ENCODE measurements at regions not wholly inside any gene's neighbourhood (a gene's known extent, or its start where the extent isn't known, plus 50 kb on each side); places are given as distances from the start of the nearest gene placed in this dataset.

DNA sequence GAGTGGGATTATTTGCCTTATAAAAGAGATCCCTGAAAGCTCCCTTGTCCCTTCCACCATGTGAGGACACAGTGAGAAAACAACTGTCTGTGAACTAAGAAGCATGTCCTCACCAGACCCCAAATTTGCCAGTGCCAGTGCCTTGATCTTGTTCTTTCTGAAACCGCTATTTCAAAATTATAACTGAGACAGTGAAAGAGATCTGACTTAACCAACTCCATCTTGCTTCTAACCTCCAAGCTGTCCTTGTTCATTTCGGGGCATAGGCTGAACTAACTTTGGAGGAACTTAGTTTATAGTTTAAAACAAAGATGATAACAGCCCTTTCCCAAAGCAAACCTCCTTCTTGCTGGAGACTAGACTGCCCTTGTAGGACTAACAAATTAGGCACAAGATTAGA, 563.9 kb downstream of the ADCYAP1 start:
- no peak overlapping the region for H3K4me3 ChIP-seq (ENCODE audit: low read depth, low read length)
- TF ChIP-seq CTCF (IDR thresholded peaks at IDR 0.05; ENCODE audit: borderline replicate concordance, insufficient read depth, low read depth, low read length), result no peak

GRCh38 chr18:1475867-1476266, 571.2 kb downstream of the ADCYAP1 start:
- no peak for TF ChIP-seq CTCF (IDR thresholded peaks at IDR 0.05; ENCODE audit: borderline replicate concordance, insufficient read depth, low read depth, low read length)
- H3K4me3 ChIP-seq (ENCODE audit: low read depth, low read length), result no peak overlapping the region

- TF ChIP-seq CTCF (IDR thresholded peaks at IDR 0.05; ENCODE audit: borderline replicate concordance, insufficient read depth, low read depth, low read length), result no peak
- H3K4me3 ChIP-seq (ENCODE audit: low read depth, low read length), result no peak overlapping the region
Measured at GRCh38 chr18:1480309-1480708, 575.6 kb downstream of the ADCYAP1 start.

DNA sequence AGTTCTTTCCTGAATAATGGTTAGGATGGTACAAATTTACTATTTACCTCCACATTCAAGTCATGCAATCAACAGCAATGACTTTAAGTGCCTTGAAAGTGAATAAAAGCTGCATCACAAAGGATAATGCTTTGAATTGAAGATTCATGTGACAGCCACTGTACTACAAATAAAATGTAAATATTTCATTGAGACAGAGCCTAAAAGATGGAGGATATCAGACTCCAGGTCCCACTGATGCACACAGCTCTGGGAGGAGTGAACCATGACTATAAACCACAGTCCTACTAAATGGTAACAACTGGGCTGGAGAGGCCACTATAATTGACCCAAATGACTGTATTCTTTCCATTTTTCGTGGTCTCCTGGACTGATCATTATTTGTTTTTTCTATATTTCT, 576.9 kb downstream of the ADCYAP1 start:
- TF ChIP-seq CTCF (IDR thresholded peaks at IDR 0.05; ENCODE audit: borderline replicate concordance, insufficient read depth, low read depth, low read length), result no peak
- H3K4me3 ChIP-seq (ENCODE audit: low read depth, low read length), result no peak overlapping the region

GRCh38 chr18:1483385-1483784, 578.7 kb downstream of the ADCYAP1 start:
- TF ChIP-seq CTCF (IDR thresholded peaks at IDR 0.05; ENCODE audit: borderline replicate concordance, insufficient read depth, low read depth, low read length), result no peak
- no peak overlapping the region for H3K4me3 ChIP-seq (ENCODE audit: low read depth, low read length)

- no peak for TF ChIP-seq CTCF (IDR thresholded peaks at IDR 0.05; ENCODE audit: borderline replicate concordance, insufficient read depth, low read depth, low read length)
- no peak overlapping the region for H3K4me3 ChIP-seq (ENCODE audit: low read depth, low read length)
Measured at GRCh38 chr18:1487457-1487856, 582.8 kb downstream of the ADCYAP1 start.

- TF ChIP-seq CTCF (IDR thresholded peaks at IDR 0.05; ENCODE audit: borderline replicate concordance, insufficient read depth, low read depth, low read length), result no peak
- H3K4me3 ChIP-seq (ENCODE audit: low read depth, low read length), result no peak overlapping the region
Measured at GRCh38 chr18:1488394-1488793, 583.7 kb downstream of the ADCYAP1 start.

Measured in GM12875 (cell line).